Ovary (tissue), 3 donors: ENCODE measurements at regions not wholly inside any gene's neighbourhood (a gene's known extent, or its start where the extent isn't known, plus 50 kb on each side); places are given as distances from the start of the nearest gene placed in this dataset.

Experiments
- CTCF ChIP-seq, 3 donors: fragments of 450-650 bp in 2 of 3; fragments of 200-600 bp in 1 of 3; IDR thresholded peaks; one replicate each; pipeline versions ENCODE4 v1.5.1 to v1.8.0; 2016 to 2022; ENCODE audit warnings: antibody characterized with exemption in 3 of 3, mild to moderate bottlenecking in 1 of 3
- EP300 ChIP-seq: sonication (generic); formaldehyde crosslinking; IDR thresholded peaks from one replicate; pipeline ENCODE4 v1.6.1; 2017; ENCODE audit warnings: antibody characterized with exemption
- POLR2A ChIP-seq: fragments of 450-650 bp; IDR thresholded peaks from one replicate; pipeline ENCODE4 v1.6.1; 2017; ENCODE audit warnings: antibody characterized with exemption, mild to moderate bottlenecking, moderate library complexity
- donor health status: DM: no; HTN: no; CAD: no.

- TF ChIP-seq CTCF (IDR thresholded peaks at IDR 0.05) (no peak), EP300 (no peak), POLR2A (no peak)
These were observed 1217.9 kb downstream of the VRK1 start for GRCh38 chr14:98014851-98015615.
